ENCODE measurements at regions not wholly inside any gene's neighbourhood (a gene's known extent, or its start where the extent isn't known, plus 50 kb on each side); places are given as distances from the start of the nearest gene placed in this dataset.

DNA sequence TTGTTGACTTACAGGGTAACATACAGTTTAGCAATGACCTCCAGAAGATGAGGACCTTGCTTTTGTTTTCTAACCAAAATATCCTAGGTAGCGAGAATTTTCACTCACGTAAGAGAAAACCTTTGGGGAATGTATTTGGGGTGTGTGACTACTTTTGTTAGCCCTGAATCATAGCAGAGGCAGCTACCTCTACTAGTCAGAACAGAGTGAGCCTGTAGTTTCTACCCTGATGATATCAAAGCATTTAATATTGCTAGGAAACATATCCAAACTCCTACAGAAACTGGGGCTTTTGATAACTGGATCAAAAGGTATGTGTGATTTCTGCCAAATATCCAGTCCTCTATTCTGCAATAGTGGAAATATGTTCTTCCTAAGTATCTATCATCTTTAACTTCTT is 462.6 kb upstream of the ZEB2 start:
- no peaks in the 10 kb centered on the region for H3K27me3 Mint-ChIP-seq (ENCODE audit: insufficient read depth, low read depth, poor library complexity)
- ATAC-seq (no peak), DNase-seq (ENCODE audit: low spot score) (no peak)
- H3K36me3 ChIP-seq (ENCODE audit: insufficient read depth): 0 out of 2 replicates have a peak, but pooled peaks cover 5% of the 10 kb centered on the region
- H3K79me2 ChIP-seq (replicated peaks; ENCODE audit: insufficient read depth): no peaks in the 10 kb centered on the region
- no peaks in the 10 kb centered on the region for H3K4me1 Mint-ChIP-seq
- H3K9me3 Mint-ChIP-seq: peaks cover 25% of the 10 kb centered on the region
- no peak overlapping the region for H3K4me2 ChIP-seq
- H3K4me3 ChIP-seq: no peak overlapping the region
- TF ChIP-seq JUNB (IDR thresholded peaks at IDR 0.05; ENCODE audit: unreplicated experiment): no peak
- no peak for TF ChIP-seq EZH2 (IDR thresholded peaks at IDR 0.05; ENCODE audit: low read depth, unreplicated experiment)
- no peak for TF ChIP-seq ZNF462 (CRISPR knock-in tag; IDR thresholded peaks at IDR 0.05)
- no peak for TF ChIP-seq STAT1 (IDR thresholded peaks at IDR 0.05; ENCODE audit: unreplicated experiment)
- no peak for TF ChIP-seq EZH2phosphoT487 (IDR thresholded peaks at IDR 0.05; ENCODE audit: unreplicated experiment)
- TF ChIP-seq CTCF (conservative IDR thresholded peaks at IDR 0.05; ENCODE audit: low read depth in 2 of 2): no peak
- no peak for TF ChIP-seq CREB1 (CRISPR knock-in tag; IDR thresholded peaks at IDR 0.05; ENCODE audit: low read depth)
- TF ChIP-seq ZNF114 (CRISPR knock-in tag; IDR thresholded peaks at IDR 0.05): no peak
- no peak for TF ChIP-seq ETS1 (IDR thresholded peaks at IDR 0.05)
- TF ChIP-seq, protein P1, sequence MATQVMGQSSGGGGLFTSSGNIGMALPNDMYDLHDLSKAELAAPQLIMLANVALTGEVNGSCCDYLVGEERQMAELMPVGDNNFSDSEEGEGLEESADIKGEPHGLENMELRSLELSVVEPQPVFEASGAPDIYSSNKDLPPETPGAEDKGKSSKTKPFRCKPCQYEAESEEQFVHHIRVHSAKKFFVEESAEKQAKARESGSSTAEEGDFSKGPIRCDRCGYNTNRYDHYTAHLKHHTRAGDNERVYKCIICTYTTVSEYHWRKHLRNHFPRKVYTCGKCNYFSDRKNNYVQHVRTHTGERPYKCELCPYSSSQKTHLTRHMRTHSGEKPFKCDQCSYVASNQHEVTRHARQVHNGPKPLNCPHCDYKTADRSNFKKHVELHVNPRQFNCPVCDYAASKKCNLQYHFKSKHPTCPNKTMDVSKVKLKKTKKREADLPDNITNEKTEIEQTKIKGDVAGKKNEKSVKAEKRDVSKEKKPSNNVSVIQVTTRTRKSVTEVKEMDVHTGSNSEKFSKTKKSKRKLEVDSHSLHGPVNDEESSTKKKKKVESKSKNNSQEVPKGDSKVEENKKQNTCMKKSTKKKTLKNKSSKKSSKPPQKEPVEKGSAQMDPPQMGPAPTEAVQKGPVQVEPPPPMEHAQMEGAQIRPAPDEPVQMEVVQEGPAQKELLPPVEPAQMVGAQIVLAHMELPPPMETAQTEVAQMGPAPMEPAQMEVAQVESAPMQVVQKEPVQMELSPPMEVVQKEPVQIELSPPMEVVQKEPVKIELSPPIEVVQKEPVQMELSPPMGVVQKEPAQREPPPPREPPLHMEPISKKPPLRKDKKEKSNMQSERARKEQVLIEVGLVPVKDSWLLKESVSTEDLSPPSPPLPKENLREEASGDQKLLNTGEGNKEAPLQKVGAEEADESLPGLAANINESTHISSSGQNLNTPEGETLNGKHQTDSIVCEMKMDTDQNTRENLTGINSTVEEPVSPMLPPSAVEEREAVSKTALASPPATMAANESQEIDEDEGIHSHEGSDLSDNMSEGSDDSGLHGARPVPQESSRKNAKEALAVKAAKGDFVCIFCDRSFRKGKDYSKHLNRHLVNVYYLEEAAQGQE (IDR thresholded peaks at IDR 0.05; ENCODE audit: unreplicated experiment): no peak
- TF ChIP-seq NANOG (IDR thresholded peaks at IDR 0.05; ENCODE audit: borderline replicate concordance): no peak
- H3K27me3 ChIP-seq (ENCODE audit: insufficient read depth): no peaks in the 10 kb centered on the region
- no peaks in the 10 kb centered on the region for H3F3A ChIP-seq (replicated peaks; ENCODE audit: low read depth)
- 0 out of 2 replicates have a peak, but pooled peaks cover 6% of the 10 kb centered on the region for H3K9me2 ChIP-seq (ENCODE audit: insufficient read depth)
- no peak overlapping the region for H3K4me3 Mint-ChIP-seq
- H2AFZ ChIP-seq: no peak overlapping the region
- no peak overlapping the region for H3K27ac Mint-ChIP-seq
- H3K36me3 Mint-ChIP-seq (ENCODE audit: low read depth): peaks cover 25% of the 10 kb centered on the region
- H3K27ac ChIP-seq (ENCODE audit: low read depth): no peak overlapping the region
- H3K4me1 ChIP-seq (ENCODE audit: insufficient read depth): no peaks in the 10 kb centered on the region
- H4K20me1 ChIP-seq (replicated peaks; ENCODE audit: insufficient read depth): no peaks in the 10 kb centered on the region

Data from GM23338 (cell line).